GM18519 (cell line): ENCODE measurements at regions not wholly inside any gene's neighbourhood (a gene's known extent, or its start where the extent isn't known, plus 50 kb on each side); places are given as distances from the start of the nearest gene placed in this dataset.
"Not testable (repeated sequence)": the region's sequence is repeated elsewhere in the genome, so short reads cannot be mapped to it uniquely, and the experiment has no call there.

ENCODE experiments used
- ATAC-seq: cut with Tn5 transposase; IDR thresholded peaks from one replicate; pipeline ENCODE4 v1.9.1; 2021; ENCODE audit warnings: mild to moderate bottlenecking, moderate library complexity; ENCODE audit not compliant: unreplicated experiment, low FRiP score

- not testable (repeated sequence) for ATAC-seq
Observed at GRCh38 chr14:106116339-106116930, 590.1 kb downstream of the TMEM121 start.

DNA sequence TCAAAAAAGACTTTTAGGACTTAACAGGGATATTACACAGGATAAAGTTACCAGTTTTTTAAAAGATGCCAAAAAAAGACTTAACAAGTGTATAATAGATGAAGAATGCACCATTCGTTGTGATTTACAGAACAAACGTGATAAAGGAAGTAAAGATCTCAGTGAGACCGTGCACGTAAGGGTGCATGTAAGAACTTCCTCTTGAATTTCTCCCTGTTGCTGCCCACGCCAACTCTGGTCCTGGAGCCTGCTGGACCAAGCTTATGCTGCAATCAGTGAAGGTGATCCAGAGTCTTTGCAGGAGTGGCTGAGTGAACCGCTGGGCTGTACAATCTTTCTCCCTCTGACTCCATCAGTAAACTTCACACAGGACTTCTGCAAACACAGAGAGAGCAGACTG is 593.7 kb downstream of the TMEM121 start:
- ATAC-seq = no peak

- no peak for ATAC-seq
Observed at GRCh38 chr14:106129274-106129673, 602.9 kb downstream of the TMEM121 start.

DNA sequence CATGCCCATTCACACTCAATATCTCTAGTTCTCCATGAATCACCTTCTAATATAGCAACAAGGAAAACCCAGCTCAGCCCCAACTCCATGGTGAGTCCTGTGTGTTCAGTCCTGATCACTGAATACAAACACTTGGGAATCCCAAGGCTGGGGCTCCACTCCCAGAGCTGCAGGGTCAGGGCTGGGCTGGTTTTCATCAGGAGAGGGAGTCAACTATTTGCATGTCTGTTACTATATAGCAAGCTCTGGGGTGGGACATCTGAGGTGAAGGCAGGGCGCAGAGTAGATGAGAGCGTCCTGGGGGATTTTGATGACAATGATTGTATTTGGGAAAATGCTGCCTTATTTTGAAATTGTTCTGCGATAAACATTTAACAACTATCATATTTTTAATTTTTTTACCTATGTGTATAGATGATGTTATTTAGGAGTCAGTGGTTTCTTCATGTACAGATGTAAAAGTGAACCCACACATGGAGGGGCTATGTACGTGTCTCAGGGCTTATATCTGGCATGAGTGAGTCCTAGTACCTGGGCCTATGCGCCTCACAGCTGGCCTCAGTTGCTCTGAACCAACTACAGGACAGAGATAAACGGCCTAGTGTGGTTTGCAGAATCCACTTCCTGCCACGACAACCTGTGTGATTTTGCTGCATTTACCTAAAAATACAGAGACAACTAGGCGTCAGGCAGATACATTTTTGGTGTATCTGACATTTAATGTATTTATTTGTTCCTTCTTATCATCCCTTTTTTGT is 603.7 kb downstream of the TMEM121 start:
- ATAC-seq = not testable (repeated sequence)

DNA sequence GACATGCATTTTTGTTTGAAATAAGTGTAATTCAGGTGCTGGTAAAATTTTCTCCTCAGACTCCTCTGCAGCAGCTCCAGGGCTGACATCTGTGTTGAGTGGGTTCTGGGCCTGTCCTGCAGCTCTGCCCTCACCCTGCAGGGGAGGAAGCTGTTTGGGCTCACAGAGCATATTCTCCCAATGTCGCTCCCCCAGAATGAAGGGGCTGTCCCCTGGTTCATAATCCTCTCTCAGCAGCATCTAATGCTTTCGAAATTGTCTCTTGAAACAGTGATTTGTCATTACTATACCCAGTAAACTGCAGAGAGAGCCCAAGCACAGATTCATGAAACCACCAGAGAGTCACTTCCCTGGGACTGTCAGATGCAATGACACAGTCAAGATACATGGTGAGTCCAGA is 606.7 kb downstream of the TMEM121 start:
- not testable (repeated sequence) for ATAC-seq

- no peak for ATAC-seq
Observed at GRCh38 chr14:106134886-106135285, 608.5 kb downstream of the TMEM121 start.

DNA sequence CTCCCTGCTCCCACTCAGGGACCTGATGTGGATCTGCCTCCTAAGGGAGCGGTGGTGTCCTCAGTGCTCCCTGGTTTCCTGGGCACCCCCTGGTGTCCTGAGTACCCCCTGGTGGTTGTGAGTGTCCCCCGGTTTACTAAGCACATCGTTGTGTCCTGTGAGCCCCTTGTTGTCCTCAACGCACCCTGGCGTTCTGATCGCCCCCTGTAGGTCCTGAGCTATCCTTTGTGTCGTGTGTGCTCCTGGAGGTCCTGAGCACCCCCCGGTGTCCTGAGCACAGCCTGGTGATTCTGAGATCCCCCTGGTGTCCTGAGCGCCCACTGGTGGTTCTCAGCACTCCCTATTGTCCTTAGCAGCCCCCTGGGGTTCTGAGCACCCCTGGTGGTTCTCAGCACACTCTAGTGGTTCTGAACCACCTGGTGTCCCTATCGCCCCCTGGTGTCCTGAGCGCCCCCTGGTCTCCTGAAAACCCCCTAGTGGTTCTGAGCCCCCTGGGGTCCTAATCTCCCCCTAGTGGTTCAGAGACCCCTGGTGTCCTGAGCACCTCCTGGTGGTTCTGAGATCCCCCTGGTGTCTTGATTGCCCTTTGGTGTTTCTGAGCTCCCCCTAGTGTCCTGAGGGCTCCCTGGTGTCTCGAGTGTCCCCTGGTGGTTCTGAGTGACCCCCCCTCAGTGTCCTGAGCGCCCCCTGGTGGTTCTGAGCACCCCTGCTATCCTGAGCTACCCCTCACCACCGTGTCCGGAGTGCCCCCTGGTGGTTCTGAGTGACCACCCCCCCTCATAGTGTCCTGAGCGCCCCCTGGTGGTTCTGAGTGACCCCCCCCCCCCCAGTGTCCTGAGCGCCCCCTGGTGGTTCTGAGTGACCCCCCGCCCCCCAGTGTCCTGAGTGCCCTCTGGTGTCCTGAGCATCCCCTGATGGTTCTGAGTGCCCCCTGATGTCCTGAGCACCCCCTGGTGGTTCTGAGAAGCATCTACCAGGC is 615.1 kb downstream of the TMEM121 start:
- no peak for ATAC-seq

GRCh38 chr14:106145731-106146130 is 619.3 kb downstream of the TMEM121 start:
- ATAC-seq = not testable (repeated sequence)

DNA sequence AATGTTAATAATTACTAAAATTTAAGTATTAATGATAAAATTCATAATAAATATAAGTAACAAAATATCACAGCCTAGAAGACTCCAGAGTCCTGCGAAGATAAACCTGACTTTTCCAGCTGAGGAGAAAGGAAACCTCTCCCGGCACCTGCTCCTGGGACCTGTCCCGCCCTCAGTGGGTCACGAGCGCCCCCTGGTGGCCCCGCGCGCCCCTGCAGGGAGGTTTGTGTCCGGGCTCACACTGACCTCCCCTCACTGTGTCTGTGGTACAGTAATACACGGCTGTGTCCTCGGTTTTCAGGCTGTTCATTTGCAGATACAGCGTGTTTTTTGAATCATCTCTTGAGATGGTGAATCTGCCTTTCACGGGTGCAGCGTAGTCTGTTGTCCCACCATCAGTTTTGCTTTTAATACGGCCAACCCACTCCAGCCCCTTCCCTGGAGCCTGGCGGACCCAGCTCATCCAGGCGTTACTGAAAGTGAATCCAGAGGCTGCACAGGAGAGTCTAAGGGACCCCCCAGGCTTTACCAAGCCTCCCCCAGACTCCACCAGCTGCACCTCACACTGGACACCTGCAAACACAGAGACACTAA is 627.1 kb downstream of the TMEM121 start:
- ATAC-seq = not testable (repeated sequence)

DNA sequence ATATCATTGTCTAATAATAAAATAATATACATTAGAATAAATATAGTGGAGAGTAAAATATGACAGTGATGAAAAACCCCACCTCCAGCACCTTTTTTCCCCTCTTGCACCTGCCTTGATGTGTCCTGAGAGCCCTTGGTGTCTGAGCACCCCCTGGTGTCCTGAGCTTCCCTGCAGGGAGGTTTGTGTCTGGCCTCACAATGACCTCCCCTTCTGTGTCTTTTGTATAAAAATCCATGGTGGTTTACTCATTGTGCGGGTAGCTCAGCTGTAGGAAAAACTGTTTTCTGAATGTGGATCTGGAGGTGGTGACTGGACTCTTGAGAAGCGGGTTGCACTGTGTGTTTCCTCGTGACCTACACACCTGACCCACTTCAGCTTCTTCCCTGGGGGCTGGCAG is 636.9 kb downstream of the TMEM121 start:
- no peak for ATAC-seq

- not testable (repeated sequence) for ATAC-seq
Observed at GRCh38 chr14:106163812-106164211, 637.4 kb downstream of the TMEM121 start.

DNA sequence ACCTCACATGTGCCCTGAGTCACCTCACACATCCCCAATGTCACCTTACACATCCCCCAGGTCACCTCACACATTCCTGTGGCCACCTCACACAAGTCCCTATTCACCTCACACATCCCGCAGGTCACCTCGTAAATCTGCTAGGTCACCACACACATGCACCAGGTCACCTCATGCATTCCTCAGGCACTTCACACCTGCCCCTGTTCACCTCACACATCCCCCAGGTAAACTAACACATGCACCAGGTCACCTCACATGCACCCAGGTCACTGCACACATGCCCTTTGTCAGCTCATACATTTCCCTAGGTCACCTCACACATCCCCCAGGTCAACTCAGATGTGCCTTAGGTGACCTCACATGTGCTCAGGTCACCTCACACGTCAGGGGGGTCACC is 639.8 kb downstream of the TMEM121 start:
- ATAC-seq = no peak

DNA sequence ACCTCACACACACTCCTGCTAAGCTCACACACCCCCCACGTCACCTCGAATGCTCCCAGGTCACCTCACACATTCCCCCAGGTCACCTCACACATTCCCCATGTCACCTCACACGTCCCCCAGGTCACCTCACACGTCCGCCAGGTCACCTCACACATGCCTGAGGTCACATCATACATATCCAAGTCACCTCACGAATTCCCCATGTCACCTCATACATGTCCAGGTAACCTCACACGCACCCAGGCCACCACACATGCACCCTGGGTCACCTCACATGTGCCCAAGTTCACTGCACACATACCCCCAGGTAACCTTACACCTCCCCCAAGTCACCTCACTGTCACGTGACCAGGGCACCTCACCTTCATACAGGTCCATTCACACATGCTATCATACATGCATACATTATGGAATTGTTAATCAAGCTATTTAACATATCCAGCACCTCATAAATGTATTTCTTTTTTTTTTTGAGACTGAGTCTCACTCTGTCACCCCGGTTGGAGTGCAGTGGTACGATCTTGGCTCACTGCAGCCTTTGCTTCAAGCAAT is 640.3 kb downstream of the TMEM121 start:
- ATAC-seq = no peak

DNA sequence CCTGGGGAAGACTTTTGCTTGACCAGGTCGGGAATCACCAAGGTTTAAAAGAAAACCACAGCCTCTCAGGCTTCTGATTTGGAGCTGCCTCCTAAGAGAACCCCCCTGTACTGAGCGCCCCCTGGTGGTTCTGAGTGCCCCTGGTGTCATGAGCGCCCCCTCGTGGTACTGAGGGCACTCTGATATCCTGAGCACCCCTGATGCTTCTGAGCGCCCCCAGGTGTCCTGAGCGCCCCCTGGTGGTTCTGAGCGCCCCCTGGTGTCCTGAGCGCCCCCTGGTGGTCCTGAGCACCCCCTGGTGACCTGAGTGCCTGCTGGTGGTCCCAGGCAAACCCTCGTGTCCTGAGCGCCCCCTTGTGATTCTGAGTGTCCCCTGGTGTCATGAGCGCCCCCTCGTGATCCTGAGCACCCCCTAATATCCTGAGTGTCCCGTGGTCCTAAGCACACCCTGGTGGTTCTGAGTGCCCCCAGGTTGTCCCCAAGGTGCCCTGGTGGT is 643.8 kb downstream of the TMEM121 start:
- ATAC-seq = not testable (repeated sequence)

DNA sequence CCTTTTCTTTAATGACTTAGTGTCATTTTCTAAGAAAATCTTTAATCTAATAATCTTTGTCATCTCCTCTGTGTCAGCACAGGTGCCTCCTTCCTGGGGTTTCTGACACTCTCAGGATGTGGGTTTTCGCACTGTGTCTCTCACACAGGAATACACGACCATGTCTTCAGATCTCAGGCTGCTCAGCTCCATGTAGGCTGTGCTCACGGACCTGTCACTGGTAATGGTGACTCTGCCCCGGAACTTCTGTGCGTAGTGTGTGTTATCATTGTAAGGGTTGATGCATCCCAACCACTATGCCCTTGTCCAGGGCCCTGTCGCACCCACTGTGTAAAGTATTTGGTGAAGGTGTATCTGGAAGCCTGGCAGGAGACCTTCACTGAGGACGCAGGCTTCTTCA is 647.8 kb downstream of the TMEM121 start:
- ATAC-seq = no peak

DNA sequence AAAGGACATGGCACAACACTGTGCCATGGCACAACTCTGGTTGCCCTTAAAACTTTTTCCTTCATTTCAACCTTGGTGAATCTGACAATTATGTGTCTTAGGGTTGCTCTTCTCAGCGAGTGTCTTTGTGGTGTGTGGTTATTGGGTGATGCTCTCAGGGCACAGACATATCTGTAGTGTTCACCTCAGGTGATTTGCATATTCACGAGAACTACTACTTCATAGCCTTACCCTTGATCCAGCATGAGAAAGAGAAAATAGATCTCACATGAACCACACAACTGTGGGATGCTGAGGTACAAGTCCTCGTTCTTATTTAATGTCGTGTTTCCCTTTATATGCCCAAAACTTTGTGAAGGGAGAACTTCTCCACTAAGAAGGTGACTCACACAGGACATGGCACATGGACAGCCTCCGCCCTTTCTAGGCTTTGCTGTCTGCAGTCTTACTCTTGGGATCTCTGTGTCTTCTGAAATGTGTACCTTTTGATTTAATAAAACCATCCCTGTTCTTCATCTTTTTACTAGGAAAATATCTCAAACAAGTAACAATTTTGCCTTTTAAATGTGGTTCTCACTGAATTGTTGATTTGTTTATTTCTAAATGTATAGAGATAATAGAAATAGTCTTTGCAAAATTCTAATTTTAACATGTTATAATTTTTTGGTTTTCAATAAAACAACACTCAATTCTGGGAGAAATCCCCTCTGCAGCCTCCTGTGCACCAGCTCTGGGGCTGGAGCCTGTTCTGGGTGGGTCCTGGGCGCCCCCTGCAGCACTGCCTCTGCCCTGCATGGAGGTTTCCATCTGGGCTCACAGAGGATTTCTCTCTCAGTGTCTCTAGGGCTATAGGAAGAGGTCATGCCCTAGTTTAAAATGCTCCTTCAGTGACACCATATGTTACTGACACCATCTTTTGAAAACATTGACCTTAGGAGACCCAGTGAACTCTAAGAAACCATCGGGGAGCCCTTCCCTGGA is 651.2 kb downstream of the TMEM121 start:
- ATAC-seq = not testable (repeated sequence)

DNA sequence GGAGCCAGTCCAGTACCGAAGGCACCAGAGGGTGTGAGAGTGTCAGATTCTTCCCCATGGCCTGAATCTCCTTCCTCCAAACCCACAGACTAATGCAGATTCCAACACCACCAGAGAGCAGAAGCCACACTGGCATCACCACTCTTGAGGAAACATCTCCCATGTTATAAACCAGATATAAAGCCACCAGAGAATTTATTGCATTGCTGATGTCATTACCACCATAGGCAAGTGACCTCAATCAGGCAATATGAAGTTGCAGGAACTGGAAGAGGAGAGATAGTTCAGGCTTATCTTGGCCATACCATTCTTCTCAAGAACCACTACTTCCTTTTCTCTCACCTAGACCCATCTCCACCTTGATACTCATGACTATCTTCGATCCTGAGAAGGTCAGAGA is 653.4 kb downstream of the TMEM121 start:
- no peak for ATAC-seq

- not testable (repeated sequence) for ATAC-seq
Observed at GRCh38 chr14:106184771-106185170, 658.4 kb downstream of the TMEM121 start.
